GM18526 (cell line): ENCODE measurements at regions not wholly inside any gene's neighbourhood (a gene's known extent, or its start where the extent isn't known, plus 50 kb on each side); places are given as distances from the start of the nearest gene placed in this dataset.

Experiments used
- POLR2A ChIP-seq: IDR thresholded peaks from 3 replicates; pipeline ENCODE4 v1.6.1; 2011; ENCODE audit not compliant: insufficient read length; ENCODE audit errors: extremely low read depth

- peak; percentile 35 for TF ChIP-seq POLR2A
These were observed 125.0 kb upstream of the CCND2 start for GRCh38 chr12:4148418-4149056.

- TF ChIP-seq POLR2A: no peak
These were observed 126.5 kb upstream of the CCND2 start for GRCh38 chr12:4147031-4147481.

- TF ChIP-seq POLR2A: no peak
These were observed 127.3 kb upstream of the CCND2 start for GRCh38 chr12:4145990-4146859.

- no peak for TF ChIP-seq POLR2A
These were observed 128.9 kb upstream of the CCND2 start for GRCh38 chr12:4144676-4145075.

- no peak for TF ChIP-seq POLR2A
These were observed 129.7 kb upstream of the CCND2 start for GRCh38 chr12:4143896-4144295.

- TF ChIP-seq POLR2A: no peak
These were observed 132.0 kb upstream of the CCND2 start for GRCh38 chr12:4141348-4142270.

GRCh38 chr12:4140581-4141301, 132.8 kb upstream of the CCND2 start:
- no peak for TF ChIP-seq POLR2A

GRCh38 chr12:4139191-4139590, 134.4 kb upstream of the CCND2 start:
- TF ChIP-seq POLR2A: no peak

GRCh38 chr12:4138051-4138450, 135.5 kb upstream of the CCND2 start:
- no peak for TF ChIP-seq POLR2A

- TF ChIP-seq POLR2A: no peak
These were observed 136.1 kb upstream of the CCND2 start for GRCh38 chr12:4137441-4137840.

GRCh38 chr12:4137015-4137414, 136.5 kb upstream of the CCND2 start:
- TF ChIP-seq POLR2A: no peak

GRCh38 chr12:4135919-4136605, 137.5 kb upstream of the CCND2 start:
- TF ChIP-seq POLR2A: no peak

- TF ChIP-seq POLR2A: no peak
These were observed 138.9 kb upstream of the CCND2 start for GRCh38 chr12:4134448-4135263.
